Liver (tissue), 8 donors: ENCODE measurements at regions not wholly inside any gene's neighbourhood (a gene's known extent, or its start where the extent isn't known, plus 50 kb on each side); places are given as distances from the start of the nearest gene placed in this dataset.
"Not testable (repeated sequence)": the region's sequence is repeated elsewhere in the genome, so short reads cannot be mapped to it uniquely, and the experiment has no call there.

Experiments
- DNase-seq: peaks from one replicate; pipeline ENCODE4 v3.0.0-alpha.2; 2017; ENCODE audit warnings: low spot score
- H3K27ac ChIP-seq, 2 donors: one replicate each; pipeline ENCODE4 v1.7.0; 2013; ENCODE audit warnings: inconsistent platforms in 2 of 2, low read length in 2 of 2, control low read depth in 1 of 2, low read depth in 1 of 2, mild to moderate bottlenecking in 1 of 2
- H3K27me3 ChIP-seq, 4 donors: one replicate each; pipeline versions ENCODE4 v1.6.1 to v1.7.0; 2013; ENCODE audit warnings: low read length in 3 of 4, inconsistent platforms in 1 of 4, mild to moderate bottlenecking in 1 of 4, moderate library complexity in 1 of 4; ENCODE audit not compliant: control insufficient read depth in 4 of 4, insufficient read depth in 4 of 4
- H3K36me3 ChIP-seq, 4 donors: one replicate each; pipeline versions ENCODE4 v1.6.1 to v1.7.0; 2013; ENCODE audit warnings: low read length in 3 of 4, mild to moderate bottlenecking in 3 of 4, low read depth in 1 of 4, moderate library complexity in 1 of 4; ENCODE audit not compliant: control insufficient read depth in 4 of 4, insufficient read depth in 3 of 4
- H3K4me1 ChIP-seq, 4 donors: one replicate each; pipeline versions ENCODE4 v1.6.1 to v1.7.0; 2013; ENCODE audit warnings: low read length in 3 of 4, mild to moderate bottlenecking in 3 of 4, moderate library complexity in 1 of 4; ENCODE audit not compliant: control insufficient read depth in 4 of 4, insufficient read depth in 4 of 4
- H3K4me3 ChIP-seq, 3 donors: one replicate each; pipeline versions ENCODE4 v1.6.1 to v1.7.0; 2013; ENCODE audit warnings: low read length in 3 of 3, control low read depth in 1 of 3, low read depth in 1 of 3, mild to moderate bottlenecking in 1 of 3
- H3K9ac ChIP-seq, 2 donors: one replicate each; pipeline ENCODE4 v1.7.0; 2013; ENCODE audit warnings: low read length in 2 of 2, mild to moderate bottlenecking in 2 of 2, moderate library complexity in 2 of 2, control low read depth in 1 of 2, low read depth in 1 of 2
- H3K9me3 ChIP-seq, 4 donors: one replicate each; pipeline versions ENCODE4 v1.6.1 to v1.7.0; 2013; ENCODE audit warnings: low read length in 3 of 4; ENCODE audit not compliant: control insufficient read depth in 4 of 4
- FOXA1 ChIP-seq: IDR thresholded peaks from 2 replicates; pipeline ENCODE4 v1.6.1; 2016; ENCODE audit warnings: antibody characterized with exemption
- FOXA2 ChIP-seq: IDR thresholded peaks from 2 replicates; pipeline ENCODE4 v1.6.1; 2016; ENCODE audit warnings: antibody characterized with exemption
- GABPA ChIP-seq, 2 donors: IDR thresholded peaks in 1 of 2; conservative IDR thresholded peaks in 1 of 2; 2 replicates each; pipeline ENCODE4 v1.6.1; 2016; ENCODE audit warnings: antibody characterized with exemption in 2 of 2, mild to moderate bottlenecking in 1 of 2, moderate library complexity in 1 of 2
- HNF4G ChIP-seq: IDR thresholded peaks from 2 replicates; pipeline ENCODE4 v1.6.1; 2016; ENCODE audit warnings: antibody characterized with exemption
- JUND ChIP-seq, 2 donors: IDR thresholded peaks; 2 replicates each; pipeline ENCODE4 v1.6.1; 2016; ENCODE audit warnings: antibody characterized with exemption in 2 of 2
- RAD21 ChIP-seq, 2 donors: IDR thresholded peaks; 2 replicates each; pipeline ENCODE4 v1.6.1; 2016; ENCODE audit warnings: antibody characterized with exemption in 2 of 2, mild to moderate bottlenecking in 2 of 2
- RXRA ChIP-seq, 2 donors: IDR thresholded peaks; 2 replicates each; pipeline ENCODE4 v1.6.1; 2017 to 2018; ENCODE audit warnings: antibody characterized with exemption in 2 of 2, mild to moderate bottlenecking in 1 of 2
- TAF1 ChIP-seq: conservative IDR thresholded peaks from 2 replicates; pipeline ENCODE4 v1.6.1; 2016; ENCODE audit warnings: antibody characterized with exemption, mild to moderate bottlenecking
- WGBS: extraction: QIAGEN DNeasy Blood & Tissue Kit; methylation state at CpG from one replicate; pipeline ENCODE4 v1.1.7; 2013; 5-methylcytosine and 5-hydroxymethylcytosine counted together
- TF ChIP-seq, protein P1 (sequence below): IDR thresholded peaks from 2 replicates; pipeline ENCODE4 v1.6.1; 2016; ENCODE audit warnings: antibody characterized with exemption
- TF ChIP-seq, protein P2 (sequence below): IDR thresholded peaks from 2 replicates; pipeline ENCODE4 v1.6.1; 2016; ENCODE audit warnings: antibody characterized with exemption
- TF ChIP-seq, protein P3 (sequence below): IDR thresholded peaks from 2 replicates; pipeline ENCODE4 v1.6.1; 2016; ENCODE audit warnings: antibody characterized with exemption, mild to moderate bottlenecking
- TF ChIP-seq, protein P4 (sequence below): fragments of 150-350 bp; IDR thresholded peaks from 2 replicates; pipeline ENCODE4 v1.5.1; 2017; ENCODE audit warnings: improper control_type of control experiment, low read depth, low read length; ENCODE audit not compliant: missing input control
- TF ChIP-seq, protein P5 (sequence below): IDR thresholded peaks from 2 replicates; pipeline ENCODE4 v1.6.1; 2016; ENCODE audit warnings: antibody characterized with exemption
- donor health status: healthy.
- donor health status: healthy.
- donor health status: healthy.
- donor health status: healthy.
- donor health status: healthy.

DNA sequence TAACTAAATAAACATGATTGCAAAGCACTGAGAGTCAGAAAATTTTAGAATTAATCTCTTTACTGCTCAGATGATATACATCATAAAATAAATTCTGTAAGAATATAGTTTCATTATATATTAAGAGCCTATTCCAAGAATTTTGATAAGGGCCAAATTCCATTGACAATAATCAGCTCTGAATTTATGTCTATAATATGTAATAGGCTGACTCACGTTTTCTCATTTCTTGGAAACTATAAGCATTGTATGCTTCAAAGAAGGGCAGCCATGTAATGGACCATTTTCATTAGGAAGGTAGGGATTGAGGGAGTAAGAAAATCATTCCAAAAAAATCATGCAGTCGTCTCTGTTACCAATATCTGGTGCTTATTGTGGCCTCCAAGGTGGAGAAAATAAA, 315.9 kb downstream of the ZIC4 start:
- Histone ChIP-seq H3K4me1 (no peaks in the 10 kb centered on the region), H3K36me3 (no peaks in the 10 kb centered on the region), H3K27ac (no peak overlapping the region), H3K9me3 (no peaks in the 10 kb centered on the region), H3K4me3 (no peak overlapping the region), H3K27me3 (no peaks in the 10 kb centered on the region), H3K9ac (no peak overlapping the region)
- no peak for DNase-seq
- TF ChIP-seq, protein P1, sequence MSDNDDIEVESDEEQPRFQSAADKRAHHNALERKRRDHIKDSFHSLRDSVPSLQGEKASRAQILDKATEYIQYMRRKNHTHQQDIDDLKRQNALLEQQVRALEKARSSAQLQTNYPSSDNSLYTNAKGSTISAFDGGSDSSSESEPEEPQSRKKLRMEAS = no peak
- TF ChIP-seq, protein P2, sequence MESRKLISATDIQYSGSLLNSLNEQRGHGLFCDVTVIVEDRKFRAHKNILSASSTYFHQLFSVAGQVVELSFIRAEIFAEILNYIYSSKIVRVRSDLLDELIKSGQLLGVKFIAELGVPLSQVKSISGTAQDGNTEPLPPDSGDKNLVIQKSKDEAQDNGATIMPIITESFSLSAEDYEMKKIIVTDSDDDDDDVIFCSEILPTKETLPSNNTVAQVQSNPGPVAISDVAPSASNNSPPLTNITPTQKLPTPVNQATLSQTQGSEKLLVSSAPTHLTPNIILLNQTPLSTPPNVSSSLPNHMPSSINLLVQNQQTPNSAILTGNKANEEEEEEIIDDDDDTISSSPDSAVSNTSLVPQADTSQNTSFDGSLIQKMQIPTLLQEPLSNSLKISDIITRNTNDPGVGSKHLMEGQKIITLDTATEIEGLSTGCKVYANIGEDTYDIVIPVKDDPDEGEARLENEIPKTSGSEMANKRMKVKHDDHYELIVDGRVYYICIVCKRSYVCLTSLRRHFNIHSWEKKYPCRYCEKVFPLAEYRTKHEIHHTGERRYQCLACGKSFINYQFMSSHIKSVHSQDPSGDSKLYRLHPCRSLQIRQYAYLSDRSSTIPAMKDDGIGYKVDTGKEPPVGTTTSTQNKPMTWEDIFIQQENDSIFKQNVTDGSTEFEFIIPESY = no peak
- TF ChIP-seq RXRA (IDR thresholded peaks at IDR 0.05) = no peak
- TF ChIP-seq, protein P3, sequence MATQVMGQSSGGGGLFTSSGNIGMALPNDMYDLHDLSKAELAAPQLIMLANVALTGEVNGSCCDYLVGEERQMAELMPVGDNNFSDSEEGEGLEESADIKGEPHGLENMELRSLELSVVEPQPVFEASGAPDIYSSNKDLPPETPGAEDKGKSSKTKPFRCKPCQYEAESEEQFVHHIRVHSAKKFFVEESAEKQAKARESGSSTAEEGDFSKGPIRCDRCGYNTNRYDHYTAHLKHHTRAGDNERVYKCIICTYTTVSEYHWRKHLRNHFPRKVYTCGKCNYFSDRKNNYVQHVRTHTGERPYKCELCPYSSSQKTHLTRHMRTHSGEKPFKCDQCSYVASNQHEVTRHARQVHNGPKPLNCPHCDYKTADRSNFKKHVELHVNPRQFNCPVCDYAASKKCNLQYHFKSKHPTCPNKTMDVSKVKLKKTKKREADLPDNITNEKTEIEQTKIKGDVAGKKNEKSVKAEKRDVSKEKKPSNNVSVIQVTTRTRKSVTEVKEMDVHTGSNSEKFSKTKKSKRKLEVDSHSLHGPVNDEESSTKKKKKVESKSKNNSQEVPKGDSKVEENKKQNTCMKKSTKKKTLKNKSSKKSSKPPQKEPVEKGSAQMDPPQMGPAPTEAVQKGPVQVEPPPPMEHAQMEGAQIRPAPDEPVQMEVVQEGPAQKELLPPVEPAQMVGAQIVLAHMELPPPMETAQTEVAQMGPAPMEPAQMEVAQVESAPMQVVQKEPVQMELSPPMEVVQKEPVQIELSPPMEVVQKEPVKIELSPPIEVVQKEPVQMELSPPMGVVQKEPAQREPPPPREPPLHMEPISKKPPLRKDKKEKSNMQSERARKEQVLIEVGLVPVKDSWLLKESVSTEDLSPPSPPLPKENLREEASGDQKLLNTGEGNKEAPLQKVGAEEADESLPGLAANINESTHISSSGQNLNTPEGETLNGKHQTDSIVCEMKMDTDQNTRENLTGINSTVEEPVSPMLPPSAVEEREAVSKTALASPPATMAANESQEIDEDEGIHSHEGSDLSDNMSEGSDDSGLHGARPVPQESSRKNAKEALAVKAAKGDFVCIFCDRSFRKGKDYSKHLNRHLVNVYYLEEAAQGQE = no peak
- TF ChIP-seq, protein P4, sequence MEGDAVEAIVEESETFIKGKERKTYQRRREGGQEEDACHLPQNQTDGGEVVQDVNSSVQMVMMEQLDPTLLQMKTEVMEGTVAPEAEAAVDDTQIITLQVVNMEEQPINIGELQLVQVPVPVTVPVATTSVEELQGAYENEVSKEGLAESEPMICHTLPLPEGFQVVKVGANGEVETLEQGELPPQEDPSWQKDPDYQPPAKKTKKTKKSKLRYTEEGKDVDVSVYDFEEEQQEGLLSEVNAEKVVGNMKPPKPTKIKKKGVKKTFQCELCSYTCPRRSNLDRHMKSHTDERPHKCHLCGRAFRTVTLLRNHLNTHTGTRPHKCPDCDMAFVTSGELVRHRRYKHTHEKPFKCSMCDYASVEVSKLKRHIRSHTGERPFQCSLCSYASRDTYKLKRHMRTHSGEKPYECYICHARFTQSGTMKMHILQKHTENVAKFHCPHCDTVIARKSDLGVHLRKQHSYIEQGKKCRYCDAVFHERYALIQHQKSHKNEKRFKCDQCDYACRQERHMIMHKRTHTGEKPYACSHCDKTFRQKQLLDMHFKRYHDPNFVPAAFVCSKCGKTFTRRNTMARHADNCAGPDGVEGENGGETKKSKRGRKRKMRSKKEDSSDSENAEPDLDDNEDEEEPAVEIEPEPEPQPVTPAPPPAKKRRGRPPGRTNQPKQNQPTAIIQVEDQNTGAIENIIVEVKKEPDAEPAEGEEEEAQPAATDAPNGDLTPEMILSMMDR = no peak
- WGBS = 38% methylated on average over 2 of the region's 2 CpGs

DNA sequence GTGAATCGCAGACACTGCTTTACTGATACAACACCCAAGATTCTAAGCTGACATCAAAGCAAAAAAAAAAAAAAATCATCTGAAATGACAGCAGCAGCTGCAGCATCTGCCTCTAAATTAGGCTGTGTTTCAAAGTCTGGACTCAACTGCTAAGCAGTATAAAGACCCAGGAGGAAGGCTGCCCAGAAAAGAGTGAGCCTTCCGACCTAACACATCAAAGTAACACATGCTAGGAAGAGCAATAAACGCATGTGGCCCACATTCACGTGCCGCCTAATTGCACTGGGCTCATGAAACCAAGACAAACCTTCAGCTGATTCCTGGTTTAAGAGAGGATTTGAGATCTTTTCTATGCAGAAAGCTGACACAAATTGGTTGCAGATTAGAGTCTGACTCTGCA, 317.1 kb downstream of the ZIC4 start:
- TF ChIP-seq FOXA2 (no peak), GABPA (IDR thresholded peaks at IDR 0.05 in 1 of 2, conservative IDR thresholded peaks at IDR 0.05 in 1 of 2) (no peak), HNF4G (no peak), RAD21 (IDR thresholded peaks at IDR 0.05) (no peak), FOXA1 (no peak), JUND (IDR thresholded peaks at IDR 0.05) (no peak), RXRA (IDR thresholded peaks at IDR 0.05) (no peak), TAF1 (no peak)
- TF ChIP-seq, protein P4 = no peak
- TF ChIP-seq, protein P5, sequence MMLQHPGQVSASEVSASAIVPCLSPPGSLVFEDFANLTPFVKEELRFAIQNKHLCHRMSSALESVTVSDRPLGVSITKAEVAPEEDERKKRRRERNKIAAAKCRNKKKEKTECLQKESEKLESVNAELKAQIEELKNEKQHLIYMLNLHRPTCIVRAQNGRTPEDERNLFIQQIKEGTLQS = no peak
- TF ChIP-seq, protein P2 = no peak
- H3K36me3 ChIP-seq = no peaks in the 10 kb centered on the region
- H3K4me3 ChIP-seq = no peak overlapping the region
- DNase-seq = no peak
- H3K9me3 ChIP-seq = no peaks in the 10 kb centered on the region
- WGBS = 73% methylated on average over 5 of the region's 5 CpGs
- H3K27me3 ChIP-seq = no peaks in the 10 kb centered on the region
- no peak overlapping the region for H3K9ac ChIP-seq
- H3K27ac ChIP-seq = no peak overlapping the region
- H3K4me1 ChIP-seq = no peaks in the 10 kb centered on the region

DNA sequence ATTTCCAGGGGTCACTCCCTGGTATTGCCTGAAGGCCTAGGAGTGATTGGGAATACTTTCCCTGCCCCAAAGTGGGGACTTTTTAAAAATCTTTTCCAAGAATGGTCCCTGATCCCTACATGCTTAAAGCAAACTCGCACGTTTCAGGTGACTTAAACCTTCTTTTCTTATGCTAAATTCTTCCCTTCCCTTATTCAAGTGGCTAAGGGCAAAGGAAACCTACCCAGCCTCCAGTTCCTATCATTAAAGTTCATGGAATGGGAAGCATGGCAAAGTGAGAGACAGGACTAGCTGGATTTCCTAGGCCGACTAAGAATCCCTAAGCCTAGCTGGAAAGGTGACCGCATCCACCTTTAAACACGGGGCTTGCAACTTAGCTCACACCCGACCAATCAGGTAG, 346.8 kb downstream of the ZIC4 start:
- not testable (repeated sequence) for H3K27me3 ChIP-seq, H3K4me3 ChIP-seq, H3K9ac ChIP-seq, H3K4me1 ChIP-seq, H3K9me3 ChIP-seq, H3K36me3 ChIP-seq, H3K27ac ChIP-seq, DNase-seq
- WGBS = 69% methylated on average over 6 of the region's 6 CpGs
